ENCODE measurements at regions not wholly inside any gene's neighbourhood (a gene's known extent, or its start where the extent isn't known, plus 50 kb on each side); places are given as distances from the start of the nearest gene placed in this dataset.

DNA sequence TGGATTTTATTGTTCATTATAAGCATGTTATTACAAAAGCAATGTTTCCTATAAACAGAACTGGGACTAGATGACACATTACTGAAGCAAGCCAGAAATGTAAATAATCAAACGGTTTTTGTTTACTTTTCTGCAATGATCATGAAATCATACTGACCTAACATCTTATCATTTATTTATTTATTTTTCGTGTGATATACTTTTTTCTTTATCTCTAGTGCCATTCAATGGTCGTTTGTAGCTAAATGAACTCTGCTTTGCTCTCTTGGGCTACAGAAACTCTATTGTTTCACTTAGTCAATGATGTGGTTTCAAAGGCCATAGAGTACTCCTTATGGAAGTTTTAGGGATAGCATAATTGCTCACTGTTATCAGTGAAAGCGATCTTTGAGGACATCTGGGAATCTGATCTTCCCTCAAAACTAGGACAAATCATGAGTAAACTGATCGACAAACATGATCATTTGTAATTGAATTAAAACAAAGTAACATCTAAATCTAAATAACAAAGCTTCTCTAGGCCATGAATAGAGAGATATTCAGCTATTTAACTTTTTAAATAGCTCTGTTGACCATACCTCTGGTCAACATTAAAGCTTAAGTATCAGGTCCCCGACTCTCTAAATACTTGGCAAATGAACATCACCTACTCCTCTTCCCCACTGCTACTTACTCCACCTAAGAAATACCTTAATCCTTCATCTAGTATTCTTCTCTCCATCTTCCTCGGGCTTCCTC, 933.4 kb downstream of the TFAP2A start:
- no peak for DNase-seq (ENCODE audit: extremely low spot score, insufficient read length, low read depth)

DNA sequence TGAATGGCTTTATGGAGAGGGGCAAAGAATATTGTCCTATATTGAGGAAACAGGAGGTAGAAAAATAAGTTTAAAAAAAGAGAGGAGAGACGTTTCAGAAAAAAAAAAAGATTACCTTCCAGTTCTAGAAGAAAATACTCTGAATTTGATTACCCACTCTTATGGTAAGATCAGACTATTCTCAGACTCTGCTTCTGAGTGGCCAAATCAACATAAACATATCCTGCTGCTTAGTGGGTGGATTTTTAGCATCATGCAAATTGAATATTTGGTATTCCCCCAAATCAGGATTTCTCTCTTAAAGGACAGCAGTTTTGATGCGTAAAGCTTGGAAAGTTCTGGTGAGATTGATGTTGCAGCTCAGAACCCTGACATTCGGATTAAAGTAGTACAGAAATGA, 946.6 kb downstream of the TFAP2A start:
- FAIRE-seq: no peak
- DNase-seq (ENCODE audit: extremely low spot score, insufficient read length, low read depth): no peak

More for the DNA sequence above, 933.4 kb downstream of the TFAP2A start:
- FAIRE-seq: no peak

DNA sequence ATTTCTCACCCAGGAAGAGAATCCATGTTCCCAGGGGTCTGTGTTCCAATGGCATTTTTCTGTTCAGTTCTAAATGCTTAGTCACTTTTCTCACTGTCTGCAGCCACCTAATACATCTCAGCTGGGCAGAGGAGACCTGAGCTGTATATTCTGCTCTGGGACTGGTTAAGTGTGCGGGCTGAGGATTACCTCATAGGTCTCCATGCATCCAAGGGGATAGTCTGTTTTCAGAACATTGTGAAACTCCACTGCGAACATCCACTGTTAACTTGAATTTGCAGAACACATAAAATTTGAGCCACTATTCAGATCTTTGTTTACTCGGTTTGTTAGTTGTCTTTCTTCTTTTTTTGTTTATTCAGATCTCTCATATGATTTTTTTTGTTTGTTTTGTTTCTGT, 947.1 kb downstream of the TFAP2A start:
- FAIRE-seq: no peak

DNA sequence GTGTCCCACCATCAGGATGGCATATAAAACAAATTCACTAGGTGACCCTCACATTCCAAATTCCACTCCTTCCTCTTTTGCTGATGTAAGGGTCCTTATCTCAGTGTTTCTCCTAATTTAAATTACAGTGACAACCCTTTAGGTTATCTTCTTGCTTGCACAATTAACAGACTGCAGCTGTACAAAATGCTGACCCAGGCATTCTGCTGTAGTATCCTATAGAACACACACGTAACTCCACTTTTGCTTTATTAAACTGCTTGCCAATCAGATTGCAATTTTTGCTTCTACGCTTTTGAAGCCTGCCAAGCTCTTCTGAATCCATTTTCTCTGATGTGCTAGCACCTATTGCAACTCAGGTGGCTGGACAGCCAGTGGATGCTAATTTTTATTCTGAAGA, 950.3 kb downstream of the TFAP2A start:
- no peak for FAIRE-seq
- no peak for DNase-seq (ENCODE audit: extremely low spot score, insufficient read length, low read depth)

More for the DNA sequence above, 947.1 kb downstream of the TFAP2A start:
- DNase-seq (ENCODE audit: extremely low spot score, insufficient read length, low read depth): no peak

DNA sequence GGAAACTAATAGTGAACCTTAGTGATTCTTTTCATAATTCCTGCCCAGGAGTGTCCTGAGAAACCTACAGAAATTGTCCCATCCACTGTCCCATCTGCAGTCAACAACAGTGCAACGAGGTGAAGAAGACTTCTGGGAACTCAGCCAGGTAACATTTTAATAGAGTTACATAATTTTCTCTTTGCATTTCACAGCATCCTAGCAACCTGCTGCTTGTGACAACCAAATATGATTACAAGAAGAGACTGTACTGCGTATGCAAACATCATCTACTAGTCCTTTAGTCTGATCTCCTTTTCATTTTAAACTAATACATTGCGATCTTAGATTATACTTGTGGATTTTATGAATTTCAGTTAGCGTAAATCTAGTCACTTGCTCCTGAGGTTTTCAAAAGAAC, 951.6 kb downstream of the TFAP2A start:
- FAIRE-seq (no peak), DNase-seq (ENCODE audit: extremely low spot score, insufficient read length, low read depth) (no peak)

DNA sequence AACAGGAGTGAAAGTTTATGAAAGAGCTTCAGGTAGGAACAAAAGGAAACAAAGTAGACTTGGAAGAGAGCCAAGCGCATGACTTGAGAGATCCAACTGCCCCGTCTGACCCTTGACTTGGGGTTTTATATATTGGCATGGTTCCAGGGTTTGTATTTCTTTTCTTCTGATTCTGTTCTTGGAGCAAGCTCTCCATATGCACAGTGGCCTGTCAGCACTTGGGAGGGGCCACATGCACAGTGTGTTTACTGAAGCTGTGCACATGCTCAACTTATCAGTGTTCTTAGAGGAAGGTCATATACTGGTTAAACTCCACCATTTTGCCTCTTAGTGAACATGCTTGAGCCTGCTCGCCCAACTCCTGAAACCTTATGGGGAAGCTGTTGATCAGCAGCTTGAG, 953.7 kb downstream of the TFAP2A start:
- DNase-seq (ENCODE audit: extremely low spot score, insufficient read length, low read depth) (no peak), FAIRE-seq (no peak)

DNA sequence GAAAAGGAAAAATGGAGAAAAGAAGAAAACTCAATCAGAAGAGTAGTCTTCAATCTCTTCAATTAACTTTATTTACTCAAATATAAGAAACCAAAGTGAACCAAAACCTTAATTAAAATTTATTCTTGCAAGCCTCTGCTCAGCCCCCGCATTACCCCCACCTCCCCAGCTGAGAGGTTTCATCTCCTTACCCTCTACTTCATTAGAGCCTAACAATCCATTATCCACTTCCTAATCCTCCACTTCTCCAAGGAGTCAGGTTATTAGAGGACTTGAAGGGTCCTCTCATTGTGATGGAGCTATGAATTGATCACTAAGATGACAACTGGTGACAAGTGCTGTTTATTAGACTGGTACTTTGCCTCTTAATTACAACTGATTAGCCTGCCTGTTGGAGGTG, 956.5 kb downstream of the TFAP2A start:
- DNase-seq (ENCODE audit: extremely low spot score, insufficient read length, low read depth): no peak

DNA sequence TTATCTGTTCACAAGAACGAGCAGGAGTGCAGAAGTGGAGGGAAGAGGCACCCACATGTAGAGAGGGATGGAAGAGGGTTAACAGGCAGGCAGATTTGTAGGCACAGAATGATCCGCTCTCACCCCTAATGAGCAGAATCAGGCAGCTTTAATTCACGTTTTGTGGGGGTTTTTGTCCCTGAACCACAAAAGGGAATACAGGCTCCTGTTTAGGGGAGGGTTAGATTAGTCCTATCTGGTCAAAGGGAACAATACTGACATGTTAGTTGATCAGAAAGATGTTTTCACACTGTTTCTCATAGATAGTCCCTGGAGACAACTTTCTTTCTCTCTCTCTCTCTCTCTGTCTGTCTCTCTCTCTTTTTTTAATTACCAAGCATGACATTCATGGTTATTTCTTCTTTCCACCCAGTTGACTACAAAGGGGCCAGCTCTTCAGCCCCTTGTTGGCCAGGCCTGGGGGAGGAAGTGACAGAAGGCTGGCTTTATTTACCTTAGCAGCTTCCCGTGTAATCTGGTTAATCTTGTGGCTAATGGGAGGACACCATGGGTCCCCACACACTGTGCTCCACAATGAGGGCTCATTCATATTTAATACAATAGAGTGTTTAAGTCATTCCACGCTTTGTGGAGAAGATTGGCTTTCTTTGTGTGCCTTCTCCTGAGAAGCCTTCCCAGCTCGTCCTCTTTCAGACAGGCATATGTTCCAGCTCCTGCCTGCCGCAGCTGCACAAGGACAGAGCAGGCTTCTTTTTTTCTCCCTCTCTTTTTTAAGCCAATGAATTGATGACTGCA, 958.8 kb downstream of the TFAP2A start:
- FAIRE-seq: no peak

More for the DNA sequence above, 956.5 kb downstream of the TFAP2A start:
- no peak for FAIRE-seq

DNA sequence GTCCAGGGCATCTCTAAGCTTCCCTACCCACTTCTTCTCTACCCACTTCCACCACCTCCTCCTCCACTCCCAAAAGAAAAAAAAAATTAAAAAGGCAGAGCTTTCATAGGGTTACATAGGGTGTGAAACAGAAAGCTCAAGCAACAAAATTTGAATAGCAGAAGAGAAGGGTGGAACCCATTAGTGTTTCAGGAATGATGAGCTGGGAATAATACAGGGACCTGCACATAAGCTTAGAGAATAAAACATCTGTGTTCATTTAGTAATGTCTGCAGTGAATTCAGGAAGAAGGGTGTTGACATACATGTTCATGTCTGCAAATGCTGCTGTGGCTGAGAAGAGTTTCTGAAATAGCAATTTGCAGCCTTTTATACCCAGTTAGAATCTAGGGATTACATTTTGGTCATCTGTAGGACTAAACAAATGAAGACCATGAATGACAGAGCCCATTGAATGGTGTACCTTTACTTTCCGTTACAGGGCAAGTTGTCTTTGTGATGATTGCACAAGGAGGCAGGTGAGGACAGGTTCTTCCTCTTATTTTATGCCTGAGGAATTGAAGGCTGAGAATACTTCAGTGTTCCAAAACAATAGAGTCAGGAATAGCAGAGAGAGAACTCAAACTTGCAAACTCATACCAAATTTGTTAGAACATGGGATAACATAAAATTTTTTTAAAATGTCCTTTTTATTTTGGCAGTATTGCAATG, 975.1 kb downstream of the TFAP2A start:
- no peak for DNase-seq (ENCODE audit: extremely low spot score, insufficient read length, low read depth)
- no peak for FAIRE-seq

More for the DNA sequence above, 958.8 kb downstream of the TFAP2A start:
- DNase-seq (ENCODE audit: extremely low spot score, insufficient read length, low read depth): no peak

DNA sequence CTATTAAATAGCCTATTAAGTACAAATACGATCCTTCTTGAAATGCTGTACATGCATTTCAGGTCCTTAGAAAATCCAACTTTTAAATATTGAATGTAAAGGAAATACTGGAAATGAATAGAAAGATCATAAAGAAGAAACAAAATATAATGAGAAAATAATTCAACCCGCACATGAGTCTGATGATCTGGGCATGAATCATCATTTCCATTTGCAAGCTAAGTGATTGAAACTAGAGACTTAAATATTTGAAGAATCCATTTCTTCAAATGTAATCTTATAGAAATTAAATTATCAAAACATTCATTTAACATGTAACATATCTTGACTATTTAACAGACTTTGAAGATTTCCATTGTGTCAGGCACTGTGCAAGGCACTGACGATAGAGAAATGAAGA, 977.0 kb downstream of the TFAP2A start:
- FAIRE-seq (no peak), DNase-seq (ENCODE audit: extremely low spot score, insufficient read length, low read depth) (no peak)

DNA sequence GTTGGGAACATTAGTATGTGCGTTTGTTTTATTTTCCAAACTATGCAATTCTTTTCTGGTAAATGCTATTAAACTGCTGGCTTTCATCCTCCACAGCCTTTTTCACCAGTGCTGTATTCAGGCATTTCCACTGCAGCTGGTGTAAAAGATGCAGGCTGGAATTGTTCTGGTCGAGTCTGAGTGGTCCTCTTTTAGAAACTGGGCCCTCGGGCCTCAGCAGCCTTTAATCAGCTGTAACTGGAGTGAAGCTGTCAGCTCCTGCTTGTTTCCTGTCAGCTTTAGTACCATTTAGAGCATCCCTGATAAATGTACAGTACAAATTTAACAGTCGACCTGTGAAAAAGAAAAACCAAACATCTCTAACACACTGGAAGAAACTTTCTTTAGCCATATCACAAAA, 979.6 kb downstream of the TFAP2A start:
- no peak for DNase-seq (ENCODE audit: extremely low spot score, insufficient read length, low read depth)

DNA sequence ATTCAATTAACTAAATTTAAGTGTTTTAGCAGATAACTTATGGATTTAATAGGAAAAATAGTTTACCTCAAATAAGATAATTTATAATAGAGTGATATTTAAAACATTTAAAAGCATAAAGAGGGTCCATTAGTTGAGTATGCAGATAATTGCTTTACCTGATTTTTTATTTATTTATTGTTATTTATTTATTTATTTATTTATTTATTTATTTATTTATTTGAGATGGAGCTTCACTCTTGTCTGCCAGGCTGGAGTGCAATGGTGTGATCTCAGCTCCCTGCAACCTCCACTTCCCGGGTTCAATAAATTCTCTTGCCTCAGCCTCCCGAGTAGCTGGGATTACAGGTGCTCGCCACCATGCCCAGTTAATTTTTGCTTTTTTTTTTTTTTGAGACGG, 982.9 kb downstream of the TFAP2A start:
- DNase-seq (ENCODE audit: extremely low spot score, insufficient read length, low read depth): no peak
- no peak for FAIRE-seq

More for the DNA sequence above, 979.6 kb downstream of the TFAP2A start:
- FAIRE-seq: no peak

DNA sequence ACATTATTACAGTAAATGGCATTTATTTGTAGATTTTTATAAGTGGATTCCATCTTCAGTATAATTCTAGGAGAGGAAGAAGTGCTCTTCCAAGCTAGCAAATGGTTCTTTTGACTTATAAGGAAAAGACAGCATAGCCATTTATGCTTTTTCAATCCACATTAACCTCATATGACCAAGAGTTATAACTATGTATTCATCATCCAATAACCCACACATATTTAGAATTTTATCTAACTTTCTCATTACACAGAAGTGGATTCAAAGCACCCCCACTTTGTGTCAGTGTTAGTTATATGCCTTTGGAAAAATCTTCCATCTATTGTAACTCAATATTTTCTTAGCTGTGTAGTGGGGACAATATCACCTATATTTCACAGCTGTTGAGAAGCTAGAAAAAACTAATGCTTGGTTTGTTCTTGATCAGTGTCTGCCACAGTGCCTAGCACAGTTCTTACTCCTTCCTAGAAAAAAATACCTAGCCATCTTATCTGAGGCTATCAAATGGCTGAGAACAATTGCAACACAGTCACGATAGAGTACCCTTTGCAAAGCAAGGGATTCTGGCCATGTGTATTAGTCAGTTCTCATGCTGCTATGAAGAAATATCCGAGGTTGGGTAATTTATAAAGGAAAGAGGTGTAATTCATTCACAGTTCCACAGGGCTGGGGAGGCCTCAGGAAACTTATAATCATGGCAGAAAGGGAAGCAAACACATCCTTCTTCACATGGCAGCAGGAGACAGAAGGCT, 986.3 kb downstream of the TFAP2A start:
- FAIRE-seq: no peak

DNA sequence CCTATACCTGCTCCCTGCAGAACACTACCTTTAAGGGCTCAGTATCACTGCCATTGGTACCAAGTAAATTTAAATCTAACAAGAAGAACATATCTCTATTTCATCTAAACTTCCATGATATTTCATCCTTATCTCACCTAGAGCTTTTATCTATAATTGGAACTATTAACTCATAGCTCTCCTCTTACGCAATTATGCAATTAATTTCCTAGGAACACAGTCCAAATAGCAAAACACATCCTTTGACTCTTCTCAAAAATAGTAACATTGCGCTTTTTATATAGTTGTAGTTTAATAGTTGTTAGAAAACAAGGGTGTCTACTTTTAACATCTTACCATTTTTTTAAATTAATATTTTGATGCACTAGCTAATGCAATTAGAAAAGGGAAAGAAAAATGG, 986.8 kb upstream of the SLC35B3 start:
- FAIRE-seq (no peak), DNase-seq (ENCODE audit: extremely low spot score, insufficient read length, low read depth) (no peak)

More for the DNA sequence above, 986.3 kb downstream of the TFAP2A start:
- no peak for DNase-seq (ENCODE audit: extremely low spot score, insufficient read length, low read depth)

DNA sequence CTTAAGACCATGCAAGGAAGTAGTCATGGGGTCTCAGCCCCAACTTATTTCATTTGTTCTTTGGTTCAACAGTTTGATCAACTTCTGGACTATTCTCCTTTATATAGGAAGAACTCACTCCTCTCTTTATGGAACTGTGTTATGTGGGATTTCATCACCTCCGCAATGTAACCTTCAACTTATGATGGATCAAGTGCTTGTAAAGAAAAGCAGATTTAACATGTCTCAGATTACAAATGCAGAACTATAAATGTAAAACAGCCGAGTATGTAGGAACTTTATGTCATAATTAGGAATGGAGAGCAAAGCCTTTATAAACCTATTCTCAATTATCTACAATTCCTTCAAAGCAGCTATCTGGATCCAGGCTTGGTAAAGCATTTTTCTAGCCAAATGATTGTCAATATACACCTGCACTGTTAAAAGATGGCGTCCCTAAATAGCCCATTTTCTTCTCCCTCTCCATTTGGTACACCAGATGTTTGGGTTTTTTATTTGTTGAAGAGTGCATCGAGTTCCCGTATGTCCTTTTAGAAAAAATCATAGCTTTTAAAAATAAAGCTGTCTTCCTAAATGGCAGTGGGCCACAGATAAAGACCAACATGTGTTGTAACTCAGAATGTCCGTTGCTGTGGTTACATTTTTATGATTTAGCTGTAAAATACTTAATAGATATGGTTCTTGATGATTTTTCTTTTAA, 985.1 kb upstream of the SLC35B3 start:
- DNase-seq (ENCODE audit: extremely low spot score, insufficient read length, low read depth) (no peak), FAIRE-seq (no peak)

DNA sequence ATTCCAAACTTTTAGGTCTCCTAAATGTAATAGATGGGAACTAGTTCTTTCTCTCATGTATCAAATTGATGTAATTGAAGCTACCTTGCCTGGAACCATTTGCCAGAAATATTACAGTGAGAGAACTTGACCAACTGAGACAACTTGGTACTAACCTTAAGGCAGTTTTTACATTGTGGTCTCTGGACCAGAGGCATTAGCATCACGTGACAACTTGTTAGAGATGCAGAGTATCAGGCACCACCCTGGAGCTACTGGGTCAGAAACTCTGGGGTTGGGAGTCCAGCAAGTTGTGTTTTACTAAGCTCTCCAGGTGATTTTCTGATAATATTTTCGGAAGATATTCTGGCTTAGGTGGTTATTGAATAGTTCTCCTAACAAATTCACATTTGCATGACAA, 982.1 kb upstream of the SLC35B3 start:
- FAIRE-seq: no peak
- DNase-seq (ENCODE audit: extremely low spot score, insufficient read length, low read depth): no peak

DNA sequence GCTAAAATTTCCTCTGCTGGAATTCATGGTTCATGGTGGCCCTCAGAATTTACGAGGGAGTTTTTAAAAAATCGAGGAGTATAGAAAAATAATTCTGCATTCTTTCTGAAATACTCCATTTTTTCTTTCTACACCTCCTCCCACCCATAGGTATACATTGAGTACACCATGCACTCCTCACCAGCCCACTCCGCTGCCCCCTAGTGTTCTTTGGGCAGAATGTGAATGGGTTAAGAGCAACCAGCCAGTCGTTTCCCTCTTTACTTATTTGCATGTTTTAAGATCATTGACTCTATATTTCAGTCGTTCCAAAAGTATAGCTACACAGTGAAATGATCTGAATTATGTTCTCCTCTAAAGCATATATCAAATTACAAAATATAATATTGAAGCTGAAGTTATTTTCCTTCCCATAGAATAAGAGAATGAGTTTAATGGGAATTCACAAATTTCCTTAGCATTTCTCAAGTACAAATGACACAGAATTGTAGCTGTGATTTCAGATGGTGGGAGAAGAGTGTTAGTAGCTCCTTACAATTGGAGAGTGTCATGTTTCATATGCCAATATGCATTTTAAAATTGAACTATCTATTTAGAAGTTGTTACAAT, 977.7 kb upstream of the SLC35B3 start:
- FAIRE-seq (no peak), DNase-seq (ENCODE audit: extremely low spot score, insufficient read length, low read depth) (no peak)

DNA sequence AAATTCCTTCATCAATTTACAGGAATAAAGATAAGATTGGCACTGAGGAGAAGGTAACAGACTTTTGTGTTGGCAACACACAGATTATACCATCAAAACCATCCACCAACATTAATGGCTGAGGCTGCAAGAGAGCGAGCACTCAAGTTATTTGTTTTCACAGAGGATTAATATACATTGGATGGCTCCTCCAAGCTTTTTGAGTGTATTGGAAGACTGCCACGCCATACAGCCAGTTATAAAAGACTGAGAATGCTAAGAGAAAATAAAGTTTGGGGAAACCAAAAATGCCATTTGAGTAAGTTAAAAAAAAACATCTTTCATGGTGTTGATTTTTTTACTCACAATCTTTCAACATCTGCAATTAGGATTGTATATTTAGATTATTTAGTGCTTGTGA, 973.8 kb upstream of the SLC35B3 start:
- FAIRE-seq (no peak), DNase-seq (ENCODE audit: extremely low spot score, insufficient read length, low read depth) (no peak)

All from GM18507 (cell line).